NCI-H1048 (cell line): ENCODE measurements at regions not wholly inside any gene's neighbourhood (a gene's known extent, or its start where the extent isn't known, plus 50 kb on each side); places are given as distances from the start of the nearest gene placed in this dataset.
"Not testable (repeated sequence)": the region's sequence is repeated elsewhere in the genome, so short reads cannot be mapped to it uniquely, and the experiment has no call there.

ENCODE experiments used
- DNase-seq: peaks from one replicate; lab custom pipeline; 2025; lab: John Stamatoyannopoulos, UW

DNA sequence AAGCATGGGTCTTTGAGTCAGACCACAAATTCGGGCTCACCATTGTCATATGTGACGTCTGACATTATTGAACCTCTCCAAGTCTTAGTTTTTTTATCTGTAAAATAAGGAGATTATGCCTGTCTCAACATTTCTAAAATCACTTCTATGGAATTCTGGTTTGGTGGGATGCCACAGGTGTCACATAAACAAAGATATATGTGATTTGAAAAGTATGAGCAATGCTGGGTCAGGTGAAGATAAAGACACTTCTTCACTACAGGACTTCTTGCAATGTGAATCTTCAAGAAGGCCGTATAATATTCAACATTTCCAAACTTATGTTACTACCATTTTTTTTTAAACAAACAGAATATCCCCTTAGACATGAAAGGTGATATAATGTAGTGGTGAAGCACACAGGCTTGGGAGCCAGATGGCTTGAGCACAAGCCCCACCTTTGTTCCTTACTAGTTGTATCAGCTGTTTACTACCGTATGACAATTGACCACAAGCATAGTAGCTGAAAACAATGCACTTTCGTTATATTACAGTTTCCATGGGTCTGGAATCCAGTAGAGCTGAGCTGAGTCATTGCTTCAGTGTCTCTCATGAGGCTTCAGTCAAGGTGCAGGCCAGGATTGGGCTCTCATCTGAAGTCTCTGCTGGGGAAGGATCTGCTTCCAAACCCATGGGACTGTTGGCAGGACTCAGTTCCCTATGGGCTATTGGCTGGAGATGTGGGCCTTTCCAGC, 87.7 kb downstream of the UTP18 start:
- no peak for DNase-seq

GRCh38 chr17:51351080-51351479, 90.7 kb downstream of the UTP18 start:
- DNase-seq = no peak

- DNase-seq = no peak
These were observed 91.5 kb downstream of the UTP18 start for GRCh38 chr17:51351890-51352289.

DNA sequence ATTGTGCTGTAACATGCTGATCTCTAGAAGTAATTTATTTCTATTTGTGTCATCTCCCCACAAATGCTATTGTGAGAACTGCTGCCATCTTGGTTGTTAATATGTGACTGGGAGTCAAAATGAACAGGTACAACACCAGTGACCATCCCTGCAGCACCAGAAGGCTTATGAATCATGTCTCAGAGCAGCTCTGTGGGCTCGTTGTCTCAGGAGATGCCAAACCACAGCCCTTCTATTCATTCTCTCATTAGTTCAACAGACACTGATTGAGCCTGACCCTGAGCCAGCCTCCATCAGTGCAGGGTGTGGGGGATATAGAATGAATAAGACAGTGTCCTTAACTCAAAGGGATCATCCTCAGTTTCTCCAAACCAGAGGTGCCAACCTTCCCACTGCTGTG, 92.5 kb downstream of the UTP18 start:
- no peak for DNase-seq

GRCh38 chr17:51353296-51353695, 93.0 kb downstream of the UTP18 start:
- no peak for DNase-seq

GRCh38 chr17:51354936-51355335, 94.6 kb downstream of the UTP18 start:
- no peak for DNase-seq

GRCh38 chr17:51355441-51356410, 95.4 kb downstream of the UTP18 start:
- DNase-seq = no peak

DNA sequence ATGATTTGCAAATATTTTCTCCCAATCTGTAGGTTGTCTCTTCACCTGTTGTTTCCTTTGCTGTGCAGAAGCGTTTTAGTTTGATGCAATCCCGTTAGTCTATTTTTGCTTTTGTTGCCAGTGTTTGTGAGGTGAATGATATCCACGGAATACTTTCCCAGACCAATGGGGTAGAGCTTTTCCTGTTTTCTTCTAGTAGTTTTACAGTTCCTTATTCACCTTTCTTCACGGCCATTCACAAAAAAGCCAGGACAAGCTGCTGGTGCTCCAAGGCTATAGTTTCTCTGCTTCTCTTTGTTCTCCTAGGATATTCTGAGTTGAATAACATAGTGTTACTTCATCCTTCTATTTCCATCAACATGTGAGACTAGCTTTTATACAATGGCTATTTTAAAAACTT, 98.7 kb downstream of the UTP18 start:
- no peak for DNase-seq

GRCh38 chr17:51362811-51363585, 102.7 kb downstream of the UTP18 start:
- DNase-seq = no peak

DNA sequence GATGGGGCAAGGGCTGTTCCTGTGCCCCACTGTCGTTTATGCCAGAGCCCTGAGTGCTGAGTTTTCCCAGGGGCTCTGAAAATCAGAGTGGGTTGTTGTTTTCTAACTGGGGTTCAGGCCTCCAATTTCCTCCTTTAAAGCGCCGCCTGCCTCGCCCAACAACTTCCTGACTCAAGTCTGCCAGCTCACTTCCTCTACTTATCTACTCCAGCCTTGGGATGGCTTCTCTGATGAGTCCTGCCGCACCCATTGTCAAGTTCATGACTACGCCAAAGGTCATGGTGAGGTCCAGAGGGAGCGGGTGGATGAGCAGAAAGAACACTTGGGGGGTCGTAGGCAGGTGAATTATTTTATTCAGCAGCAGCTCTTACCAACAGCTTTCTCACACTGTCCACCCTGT, 104.7 kb downstream of the UTP18 start:
- no peak for DNase-seq

DNA sequence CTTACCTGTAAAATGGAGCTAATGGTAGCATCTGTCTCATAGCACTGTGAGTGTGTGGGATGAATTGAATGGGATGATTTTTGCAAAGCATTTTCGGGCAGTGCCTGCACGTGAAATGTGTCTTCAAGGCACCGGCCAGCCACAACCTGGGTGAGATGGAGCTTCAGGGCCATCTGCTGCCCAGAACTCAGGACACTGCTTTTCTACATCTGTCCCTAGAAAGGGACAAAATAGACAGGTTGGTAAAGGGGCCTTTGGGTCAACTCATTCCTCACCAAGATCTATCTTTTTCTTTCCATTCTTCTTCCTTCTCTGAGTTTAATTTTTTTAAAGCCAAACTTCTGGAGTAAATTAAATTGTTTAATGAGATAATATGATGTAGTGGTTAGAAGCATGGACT, 106.5 kb downstream of the UTP18 start:
- DNase-seq = no peak

DNA sequence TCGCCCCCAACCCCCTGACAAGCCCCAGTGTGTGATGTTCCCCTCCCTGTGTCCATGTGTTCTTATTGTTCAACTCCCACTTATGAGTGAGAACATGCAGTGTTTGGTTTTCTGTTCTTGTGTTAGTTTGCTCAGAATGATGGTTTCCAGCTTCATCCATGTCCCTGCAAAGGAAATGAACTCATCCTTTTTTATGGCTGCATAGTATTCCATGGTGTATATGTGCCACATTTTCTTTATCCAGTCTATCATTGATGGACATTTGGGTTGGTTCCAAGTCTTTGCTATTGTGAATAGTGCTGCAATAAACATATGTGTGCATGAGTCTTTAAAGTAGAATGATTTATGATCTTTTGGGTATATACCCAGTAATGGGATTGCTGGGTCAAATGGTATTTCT, 107.5 kb downstream of the UTP18 start:
- not testable (repeated sequence) for DNase-seq

DNA sequence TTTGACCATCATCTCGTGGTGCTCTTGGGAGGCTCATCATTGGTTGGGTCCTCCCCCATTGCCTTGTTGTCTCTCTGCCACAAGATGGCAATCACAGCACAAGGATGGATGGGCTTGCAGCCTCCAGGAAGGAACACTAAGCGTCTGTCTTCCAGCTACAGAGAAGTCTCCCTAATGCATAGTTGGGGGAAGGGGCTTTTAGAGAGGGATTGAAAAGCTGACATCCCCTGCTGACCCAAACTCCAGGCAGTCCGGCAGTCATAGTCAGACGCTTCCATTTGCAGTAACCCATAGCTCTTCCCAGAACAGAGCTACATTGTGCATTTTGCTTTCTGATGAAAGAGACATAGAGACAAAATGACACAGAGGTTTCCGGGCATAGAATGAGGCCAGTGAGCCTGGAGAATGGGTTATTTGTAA, 111.4 kb downstream of the UTP18 start:
- DNase-seq = no peak

GRCh38 chr17:51372345-51373004, 112.1 kb downstream of the UTP18 start:
- DNase-seq = no peak

- no peak for DNase-seq
These were observed 113.3 kb downstream of the UTP18 start for GRCh38 chr17:51373489-51374152.

DNA sequence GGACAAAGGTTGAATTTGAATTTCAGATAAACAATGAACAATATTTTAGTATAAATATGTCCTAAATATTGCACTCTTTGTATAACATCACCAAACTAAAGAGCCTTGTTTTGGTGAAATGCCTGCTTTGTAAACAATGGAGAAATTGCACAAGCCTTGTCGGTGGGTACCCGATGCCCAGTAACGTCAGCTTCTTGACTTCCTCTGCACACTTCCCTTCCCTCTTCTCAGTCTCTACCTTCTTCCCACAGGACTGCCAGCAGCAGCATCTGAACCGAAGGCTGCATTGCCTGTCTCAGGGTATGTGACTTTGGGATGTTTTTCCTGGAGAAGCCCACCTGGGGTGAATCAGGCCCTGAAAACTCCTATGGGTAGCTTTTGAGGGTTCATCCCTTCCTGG, 113.9 kb downstream of the UTP18 start:
- DNase-seq = no peak

DNA sequence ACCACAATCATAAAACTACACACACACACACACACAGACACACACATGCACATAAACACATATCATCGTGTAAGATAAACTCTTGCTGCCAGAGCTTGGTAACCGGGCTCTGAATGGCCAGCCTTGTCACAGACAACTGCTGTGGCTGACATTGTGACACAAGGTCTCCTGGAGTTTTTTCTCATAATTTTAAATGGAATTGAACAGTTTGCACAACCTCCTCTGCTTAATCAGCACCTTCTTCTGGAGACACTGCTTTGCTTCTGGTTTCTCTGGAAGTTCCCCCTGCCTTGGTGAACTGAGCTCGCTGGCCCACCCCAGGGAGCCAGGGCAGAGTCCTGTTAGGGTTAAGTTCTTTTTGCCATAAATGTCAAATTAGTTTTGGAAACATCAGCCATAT, 115.4 kb downstream of the UTP18 start:
- DNase-seq = no peak

- no peak for DNase-seq
These were observed 116.4 kb downstream of the UTP18 start for GRCh38 chr17:51376739-51377138.

DNA sequence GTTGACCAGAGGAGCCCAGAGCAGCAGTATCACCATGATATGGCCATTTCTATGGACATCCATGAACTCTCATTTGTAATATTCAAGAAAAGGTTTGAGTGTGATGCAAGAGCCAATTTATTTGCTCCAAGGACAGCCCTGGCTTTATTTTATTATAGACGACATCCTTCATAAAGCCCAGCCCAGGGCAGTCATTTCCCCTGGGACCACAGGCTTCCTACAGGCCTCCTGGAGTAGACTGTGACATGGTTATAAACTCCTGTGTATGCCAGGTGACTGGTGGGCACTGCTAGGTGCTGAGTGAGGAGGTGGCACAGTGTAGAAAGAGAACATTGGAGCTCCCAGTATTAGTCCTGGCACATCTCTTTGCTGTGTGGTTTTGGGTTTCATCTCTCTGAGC, 120.9 kb downstream of the UTP18 start:
- no peak for DNase-seq

- DNase-seq = no peak
These were observed 124.9 kb downstream of the UTP18 start for GRCh38 chr17:51385208-51385607.

- no peak for DNase-seq
These were observed 127.2 kb downstream of the UTP18 start for GRCh38 chr17:51387582-51387981.
